ENCODE measurements at regions not wholly inside any gene's neighbourhood (a gene's known extent, or its start where the extent isn't known, plus 50 kb on each side); places are given as distances from the start of the nearest gene placed in this dataset.

DNA sequence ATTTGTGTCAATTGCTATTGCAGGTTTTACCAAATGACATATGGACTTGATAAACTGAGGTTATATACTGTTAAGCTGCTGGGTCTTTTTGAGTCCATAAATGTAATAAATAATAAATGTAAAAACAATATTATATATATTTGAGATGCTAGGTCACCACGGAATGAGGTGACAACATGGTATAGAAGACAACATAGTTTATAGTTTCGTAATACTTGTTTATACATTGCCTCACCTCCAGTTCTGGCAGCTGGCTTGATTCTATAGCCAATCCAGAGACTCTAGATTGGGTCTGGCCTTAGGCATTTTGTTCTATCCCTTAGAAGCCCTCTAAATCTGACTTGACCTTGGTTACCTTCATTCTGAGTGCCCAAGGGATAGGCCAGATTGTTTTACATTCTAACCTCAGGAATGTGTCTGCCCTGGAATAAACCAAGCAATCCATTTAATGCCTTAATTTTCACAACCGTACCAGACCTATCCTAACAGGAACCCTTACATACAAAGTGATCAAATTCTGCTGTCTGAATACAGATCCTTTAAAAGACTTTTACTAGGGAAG, 61.5 kb upstream of the STXBP5 start:
- no peak for DNase-seq

GRCh38 chr6:147149092-147149491, 55.1 kb upstream of the STXBP5 start:
- DNase-seq: no peak

GRCh38 chr6:147149826-147150225, 54.4 kb upstream of the STXBP5 start:
- DNase-seq: no peak

DNA sequence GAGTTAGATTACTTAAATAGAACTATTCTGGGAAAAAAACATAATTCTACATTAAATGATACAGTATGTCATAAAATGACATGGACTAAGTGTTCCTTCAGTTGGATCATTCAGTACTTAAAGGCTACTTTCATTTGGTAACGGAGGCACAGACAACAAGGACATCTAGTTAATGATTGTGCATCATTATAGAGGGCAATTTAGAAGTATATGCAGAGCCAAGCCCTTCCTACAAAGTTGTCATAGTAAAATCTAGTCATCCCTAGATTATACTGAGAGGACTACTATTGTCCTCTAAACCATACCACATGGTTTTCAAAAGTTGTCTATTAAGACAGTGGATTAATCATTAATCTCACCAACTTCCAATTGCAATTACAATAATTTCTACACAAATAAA, 53.9 kb upstream of the STXBP5 start:
- no peak for DNase-seq
